GM12865 (cell line): ENCODE measurements at regions not wholly inside any gene's neighbourhood (a gene's known extent, or its start where the extent isn't known, plus 50 kb on each side); places are given as distances from the start of the nearest gene placed in this dataset.

Experiments used
- DNase-seq: peaks from one replicate; pipeline ENCODE4 v3.0.0; 2010; ENCODE audit warnings: low read depth
- H3K4me3 ChIP-seq: 2 replicates; pipeline ENCODE4 v1.5.1; 2011; ENCODE audit warnings: mild to moderate bottlenecking, low read depth, low read length, control low read depth
- CTCF ChIP-seq: IDR thresholded peaks from 2 replicates; pipeline ENCODE4 v1.5.1; 2011; ENCODE audit warnings: low read length, control low read depth, low read depth, inconsistent platforms; ENCODE audit not compliant: insufficient read depth; ENCODE audit errors: missing control alignments

- no peak for DNase-seq
- no peak overlapping the region for H3K4me3 ChIP-seq
- TF ChIP-seq CTCF = no peak
These were observed 247.5 kb upstream of the NOVA1 start for GRCh38 chr14:26845151-26845818.

- no peak for DNase-seq
- H3K4me3 ChIP-seq = no peak overlapping the region
- TF ChIP-seq CTCF = no peak
These were observed 248.6 kb upstream of the NOVA1 start for GRCh38 chr14:26846388-26846787.

- no peak overlapping the region for H3K4me3 ChIP-seq
- TF ChIP-seq CTCF = no peak
- no peak for DNase-seq
These were observed 251.7 kb upstream of the NOVA1 start for GRCh38 chr14:26849514-26849913.

GRCh38 chr14:26851793-26852192 is 254.0 kb upstream of the NOVA1 start:
- no peak for TF ChIP-seq CTCF
- H3K4me3 ChIP-seq = no peak overlapping the region

GRCh38 chr14:26855077-26855753 is 257.4 kb upstream of the NOVA1 start:
- DNase-seq = no peak
- H3K4me3 ChIP-seq = no peak overlapping the region
- no peak for TF ChIP-seq CTCF

More at GRCh38 chr14:26851793-26852192, 254.0 kb upstream of the NOVA1 start:
- no peak for DNase-seq

GRCh38 chr14:26856876-26857518 is 259.2 kb upstream of the NOVA1 start:
- no peak for TF ChIP-seq CTCF
- H3K4me3 ChIP-seq = no peak overlapping the region
- DNase-seq = no peak
